Stimulated activated memory B cell treated with anti-CD40 and anti-IgM and Interleukin-4, amounts not matched to agents 10 μg/mL and 1 μg/mL and 100 μg/mL, for 72 hours (primary cell): ENCODE measurements at regions not wholly inside any gene's neighbourhood (a gene's known extent, or its start where the extent isn't known, plus 50 kb on each side); places are given as distances from the start of the nearest gene placed in this dataset.

Experiments used
- ATAC-seq: fragments of 150-1000 bp; cut with Tn5 transposase; 2 replicates; pipeline ENCODE4 v1.10.0; 2021
- H3K27ac Mint-ChIP-seq: one replicate; pipeline ENCODE4 v1.8.0; 2022; ENCODE audit warnings: mild to moderate bottlenecking, mixed read lengths
- H3K27me3 Mint-ChIP-seq: one replicate; pipeline ENCODE4 v1.8.0; 2022; ENCODE audit warnings: mixed read lengths
- H3K36me3 Mint-ChIP-seq: one replicate; pipeline ENCODE4 v1.8.0; 2022; ENCODE audit warnings: mixed read lengths
- H3K4me1 Mint-ChIP-seq: one replicate; pipeline ENCODE4 v1.8.0; 2022; ENCODE audit warnings: mixed read lengths
- H3K4me3 Mint-ChIP-seq: one replicate; pipeline ENCODE4 v1.8.0; 2022; ENCODE audit warnings: mild to moderate bottlenecking, moderate library complexity, mixed read lengths
- H3K9me3 Mint-ChIP-seq: one replicate; pipeline ENCODE4 v1.8.0; 2022; ENCODE audit warnings: mixed read lengths

DNA sequence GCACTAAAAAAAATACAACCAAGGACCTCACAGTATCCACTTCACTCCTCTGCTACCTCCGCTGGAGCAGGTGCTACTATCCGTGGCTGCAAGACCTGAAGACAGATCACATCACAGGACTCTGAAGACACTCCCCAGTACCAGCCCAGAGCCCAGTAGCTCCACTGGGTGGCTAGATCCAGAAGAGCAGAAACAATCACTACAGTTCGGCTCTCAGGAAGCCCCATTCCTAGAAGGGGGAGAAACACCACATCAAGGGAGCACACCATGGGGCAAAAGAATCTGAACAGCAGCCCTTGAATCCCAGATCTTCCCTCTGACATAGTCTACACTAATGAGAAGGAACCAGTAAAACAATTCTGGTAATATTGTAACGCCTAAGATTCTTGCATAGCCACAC is 494.0 kb upstream of the FAT3 start:
- no peaks in the 10 kb centered on the region for H3K4me1 Mint-ChIP-seq
- H3K36me3 Mint-ChIP-seq = no peaks in the 10 kb centered on the region
- no peak overlapping the region for H3K4me3 Mint-ChIP-seq
- H3K9me3 Mint-ChIP-seq = peaks cover 16% of the 10 kb centered on the region
- ATAC-seq = no peak
- no peak overlapping the region for H3K27ac Mint-ChIP-seq
- H3K27me3 Mint-ChIP-seq = no peaks in the 10 kb centered on the region

DNA sequence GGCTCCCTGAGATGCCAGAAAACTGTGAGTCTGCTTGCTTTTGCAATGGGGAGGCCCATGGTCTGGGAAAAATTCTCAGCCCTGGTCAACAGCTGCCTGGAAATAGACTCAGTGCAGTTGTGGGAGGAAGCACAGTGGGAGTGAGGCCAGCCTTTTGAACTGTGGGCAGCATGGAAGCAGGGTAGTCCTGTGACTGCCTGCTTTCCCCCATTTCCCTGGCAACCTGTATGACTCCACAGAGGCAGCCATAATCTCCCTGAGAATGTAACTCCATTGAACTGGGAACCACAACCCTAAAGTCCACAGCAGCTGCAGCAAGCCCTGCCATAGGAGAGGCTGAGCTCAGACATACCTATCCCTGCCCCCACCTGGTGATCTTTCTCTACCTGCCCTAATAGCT is 494.6 kb upstream of the FAT3 start:
- Mint-ChIP-seq H3K4me3 (no peak overlapping the region), H3K9me3 (peaks cover 11% of the 10 kb centered on the region), H3K27me3 (no peaks in the 10 kb centered on the region), H3K36me3 (no peaks in the 10 kb centered on the region), H3K4me1 (no peaks in the 10 kb centered on the region), H3K27ac (no peak overlapping the region)
- no peak for ATAC-seq

GRCh38 chr11:91717169-91717568 is 507.4 kb upstream of the FAT3 start:
- no peaks in the 10 kb centered on the region for H3K27me3 Mint-ChIP-seq
- no peaks in the 10 kb centered on the region for H3K4me1 Mint-ChIP-seq
- no peaks in the 10 kb centered on the region for H3K36me3 Mint-ChIP-seq
- H3K9me3 Mint-ChIP-seq = peaks cover 3% of the 10 kb centered on the region
- no peak for ATAC-seq
- H3K4me3 Mint-ChIP-seq = no peak overlapping the region
- H3K27ac Mint-ChIP-seq = no peak overlapping the region

GRCh38 chr11:91707652-91708482 is 516.8 kb upstream of the FAT3 start:
- Mint-ChIP-seq H3K36me3 (no peaks in the 10 kb centered on the region), H3K27me3 (no peaks in the 10 kb centered on the region), H3K27ac (no peak overlapping the region), H3K4me1 (no peaks in the 10 kb centered on the region), H3K4me3 (no peak overlapping the region), H3K9me3 (peaks cover 3% of the 10 kb centered on the region)
- ATAC-seq = no peak

- Mint-ChIP-seq H3K27me3 (no peaks in the 10 kb centered on the region), H3K4me1 (no peaks in the 10 kb centered on the region), H3K4me3 (no peak overlapping the region), H3K9me3 (no peaks in the 10 kb centered on the region), H3K27ac (no peak overlapping the region), H3K36me3 (no peaks in the 10 kb centered on the region)
- ATAC-seq = no peak
Measured at GRCh38 chr11:91703042-91703441, 521.6 kb upstream of the FAT3 start.

DNA sequence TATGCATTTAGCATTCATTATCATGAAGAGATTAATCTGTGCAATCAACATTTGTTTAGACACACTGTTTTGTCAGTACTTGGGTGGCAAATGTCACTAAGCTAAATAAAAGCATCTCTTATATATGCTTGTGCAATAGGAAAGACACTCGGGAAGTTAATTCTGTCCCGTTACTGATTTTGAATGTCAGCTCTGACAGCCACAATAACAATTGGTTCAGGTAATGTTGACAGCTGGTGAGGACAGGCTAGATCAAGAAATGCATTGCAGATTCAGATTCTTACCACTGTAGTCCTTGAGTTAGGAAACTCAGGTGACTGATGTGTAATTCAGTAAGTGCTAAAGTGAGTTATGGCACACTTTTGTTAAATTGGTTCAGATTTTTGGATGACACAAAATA is 523.8 kb upstream of the FAT3 start:
- no peaks in the 10 kb centered on the region for H3K9me3 Mint-ChIP-seq
- no peaks in the 10 kb centered on the region for H3K4me1 Mint-ChIP-seq
- H3K36me3 Mint-ChIP-seq = no peaks in the 10 kb centered on the region
- no peak overlapping the region for H3K27ac Mint-ChIP-seq
- ATAC-seq = no peak
- H3K27me3 Mint-ChIP-seq = no peaks in the 10 kb centered on the region
- H3K4me3 Mint-ChIP-seq = no peak overlapping the region

DNA sequence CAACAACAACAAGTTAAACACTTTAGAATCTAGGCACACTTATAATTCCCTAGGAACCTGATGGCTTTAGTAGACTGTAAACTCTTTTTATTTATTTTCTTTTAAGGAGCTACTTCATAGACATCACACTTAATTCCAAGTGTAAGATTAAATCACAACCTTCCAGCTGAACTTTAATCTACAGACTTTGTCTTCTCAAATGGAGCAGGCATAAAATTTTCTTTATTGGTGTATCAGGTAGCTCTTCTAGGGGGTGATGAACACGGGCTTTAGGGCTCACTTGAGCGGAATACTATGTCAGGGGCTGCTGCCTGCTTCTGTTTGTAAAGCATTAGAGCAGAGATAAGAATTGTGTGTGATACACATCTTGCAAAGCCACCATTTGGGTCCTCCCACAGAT is 525.8 kb upstream of the FAT3 start:
- no peaks in the 10 kb centered on the region for H3K4me1 Mint-ChIP-seq
- no peaks in the 10 kb centered on the region for H3K36me3 Mint-ChIP-seq
- no peak overlapping the region for H3K27ac Mint-ChIP-seq
- ATAC-seq = no peak
- H3K4me3 Mint-ChIP-seq = no peak overlapping the region
- H3K27me3 Mint-ChIP-seq = no peaks in the 10 kb centered on the region
- H3K9me3 Mint-ChIP-seq = peaks cover 5% of the 10 kb centered on the region

DNA sequence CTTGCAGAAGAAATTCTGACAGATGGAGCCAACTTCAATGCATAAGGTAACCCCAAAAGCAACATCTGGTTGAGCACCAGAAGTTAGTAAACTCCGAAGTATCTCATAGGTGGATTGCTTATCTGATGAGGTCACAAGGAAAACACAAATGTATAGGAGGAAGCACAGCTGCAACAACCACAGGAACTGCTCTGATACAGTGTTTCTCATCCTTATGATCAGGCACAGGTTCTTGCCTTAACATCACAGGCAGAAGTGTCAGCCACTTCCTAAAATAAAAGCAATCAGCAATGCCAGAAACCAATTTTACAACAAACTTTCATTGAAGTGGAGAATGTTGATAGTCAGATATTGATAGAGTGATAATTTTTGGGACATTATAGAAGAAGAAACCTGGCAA is 530.3 kb upstream of the FAT3 start:
- peaks cover 5% of the 10 kb centered on the region for H3K9me3 Mint-ChIP-seq
- no peak overlapping the region for H3K4me3 Mint-ChIP-seq
- H3K27me3 Mint-ChIP-seq = no peaks in the 10 kb centered on the region
- no peak for ATAC-seq
- H3K4me1 Mint-ChIP-seq = no peaks in the 10 kb centered on the region
- H3K27ac Mint-ChIP-seq = no peak overlapping the region
- H3K36me3 Mint-ChIP-seq = no peaks in the 10 kb centered on the region

- no peaks in the 10 kb centered on the region for H3K4me1 Mint-ChIP-seq
- no peak overlapping the region for H3K4me3 Mint-ChIP-seq
- H3K36me3 Mint-ChIP-seq = no peaks in the 10 kb centered on the region
- H3K27ac Mint-ChIP-seq = no peak overlapping the region
- H3K9me3 Mint-ChIP-seq = peaks cover 8% of the 10 kb centered on the region
- no peaks in the 10 kb centered on the region for H3K27me3 Mint-ChIP-seq
- no peak for ATAC-seq
Measured at GRCh38 chr11:91691872-91692271, 532.7 kb upstream of the FAT3 start.

- Mint-ChIP-seq H3K4me1 (no peaks in the 10 kb centered on the region), H3K36me3 (no peaks in the 10 kb centered on the region), H3K27ac (no peak overlapping the region), H3K4me3 (no peak overlapping the region), H3K9me3 (peaks cover 2% of the 10 kb centered on the region), H3K27me3 (no peaks in the 10 kb centered on the region)
- ATAC-seq = no peak
Measured at GRCh38 chr11:91688672-91689071, 535.9 kb upstream of the FAT3 start.

DNA sequence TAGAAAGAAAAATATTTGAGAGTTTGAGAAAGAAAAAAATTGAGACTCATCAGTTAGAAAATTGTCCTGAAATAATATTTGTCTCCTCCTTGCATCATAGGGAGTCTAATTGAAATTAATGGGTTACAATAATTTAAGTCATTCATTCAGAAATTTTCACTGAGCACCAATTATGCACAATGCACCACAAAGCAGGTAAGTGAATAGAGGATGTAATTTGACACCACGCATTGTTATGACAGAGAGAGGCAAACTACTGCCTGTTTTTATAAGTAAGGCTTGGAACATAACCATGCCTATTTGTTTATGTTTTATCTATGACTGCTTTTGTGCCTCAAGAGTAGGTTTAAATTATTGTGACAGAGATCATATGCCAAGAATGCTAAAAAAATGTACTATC is 537.9 kb upstream of the FAT3 start:
- Mint-ChIP-seq H3K36me3 (no peaks in the 10 kb centered on the region), H3K4me1 (no peaks in the 10 kb centered on the region), H3K27ac (no peak overlapping the region), H3K9me3 (peaks cover 2% of the 10 kb centered on the region), H3K4me3 (no peak overlapping the region), H3K27me3 (no peaks in the 10 kb centered on the region)
- ATAC-seq = no peak

GRCh38 chr11:91686281-91686680 is 538.3 kb upstream of the FAT3 start:
- H3K9me3 Mint-ChIP-seq = peaks cover 2% of the 10 kb centered on the region
- H3K27ac Mint-ChIP-seq = no peak overlapping the region
- no peaks in the 10 kb centered on the region for H3K36me3 Mint-ChIP-seq
- H3K4me3 Mint-ChIP-seq = no peak overlapping the region
- H3K27me3 Mint-ChIP-seq = no peaks in the 10 kb centered on the region
- no peaks in the 10 kb centered on the region for H3K4me1 Mint-ChIP-seq
- ATAC-seq = no peak

- Mint-ChIP-seq H3K4me1 (no peaks in the 10 kb centered on the region), H3K36me3 (no peaks in the 10 kb centered on the region), H3K27ac (no peak overlapping the region), H3K9me3 (peaks cover 16% of the 10 kb centered on the region), H3K4me3 (no peak overlapping the region), H3K27me3 (no peaks in the 10 kb centered on the region)
- ATAC-seq = no peak
Measured at GRCh38 chr11:91673705-91674104, 550.9 kb upstream of the FAT3 start.

DNA sequence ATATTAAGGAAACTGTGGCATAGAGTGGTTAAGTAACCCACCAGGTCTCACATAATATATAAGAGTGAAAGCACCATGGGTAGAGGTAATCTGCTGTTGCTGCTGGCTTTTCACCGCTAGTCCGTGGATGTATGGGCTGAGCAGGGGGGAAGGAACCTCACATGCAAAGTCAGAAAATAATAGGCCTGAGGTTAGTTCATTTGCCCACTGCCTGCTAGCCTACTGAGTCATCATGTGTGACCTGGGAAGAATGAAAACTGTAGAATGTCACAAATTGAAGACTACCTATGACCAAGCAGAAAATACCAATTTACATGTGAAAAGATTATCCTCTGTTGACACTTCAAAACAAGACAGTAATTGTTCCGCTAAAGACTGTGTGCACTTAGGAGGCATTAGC is 560.1 kb upstream of the FAT3 start:
- peaks cover 4% of the 10 kb centered on the region for H3K9me3 Mint-ChIP-seq
- H3K4me3 Mint-ChIP-seq = no peak overlapping the region
- H3K27ac Mint-ChIP-seq = no peak overlapping the region
- no peak for ATAC-seq
- H3K4me1 Mint-ChIP-seq = no peaks in the 10 kb centered on the region
- H3K36me3 Mint-ChIP-seq = no peaks in the 10 kb centered on the region
- H3K27me3 Mint-ChIP-seq = no peaks in the 10 kb centered on the region

- no peaks in the 10 kb centered on the region for H3K27me3 Mint-ChIP-seq
- H3K9me3 Mint-ChIP-seq = peaks cover 3% of the 10 kb centered on the region
- H3K4me3 Mint-ChIP-seq = no peak overlapping the region
- H3K27ac Mint-ChIP-seq = no peak overlapping the region
- H3K4me1 Mint-ChIP-seq = no peaks in the 10 kb centered on the region
- no peak for ATAC-seq
- no peaks in the 10 kb centered on the region for H3K36me3 Mint-ChIP-seq
Measured at GRCh38 chr11:91660036-91660435, 564.6 kb upstream of the FAT3 start.

- ATAC-seq = no peak
- no peaks in the 10 kb centered on the region for H3K36me3 Mint-ChIP-seq
- H3K9me3 Mint-ChIP-seq = peaks cover 3% of the 10 kb centered on the region
- no peak overlapping the region for H3K27ac Mint-ChIP-seq
- H3K27me3 Mint-ChIP-seq = no peaks in the 10 kb centered on the region
- no peak overlapping the region for H3K4me3 Mint-ChIP-seq
- H3K4me1 Mint-ChIP-seq = no peaks in the 10 kb centered on the region
Measured at GRCh38 chr11:91654686-91655085, 569.9 kb upstream of the FAT3 start.
